ENCODE measurements at regions not wholly inside any gene's neighbourhood (a gene's known extent, or its start where the extent isn't known, plus 50 kb on each side); places are given as distances from the start of the nearest gene placed in this dataset.

GRCh38 chr16:65323655-65324237 lies 201.9 kb upstream of the CDH11 start:
- TF ChIP-seq POLR2A (IDR thresholded peaks at IDR 0.05; ENCODE audit: low read depth) (no peak), EP300 (IDR thresholded peaks at IDR 0.05) (no peak), POLR2AphosphoS5 (IDR thresholded peaks at IDR 0.05) (no peak)
- TF ChIP-seq, protein P1, sequence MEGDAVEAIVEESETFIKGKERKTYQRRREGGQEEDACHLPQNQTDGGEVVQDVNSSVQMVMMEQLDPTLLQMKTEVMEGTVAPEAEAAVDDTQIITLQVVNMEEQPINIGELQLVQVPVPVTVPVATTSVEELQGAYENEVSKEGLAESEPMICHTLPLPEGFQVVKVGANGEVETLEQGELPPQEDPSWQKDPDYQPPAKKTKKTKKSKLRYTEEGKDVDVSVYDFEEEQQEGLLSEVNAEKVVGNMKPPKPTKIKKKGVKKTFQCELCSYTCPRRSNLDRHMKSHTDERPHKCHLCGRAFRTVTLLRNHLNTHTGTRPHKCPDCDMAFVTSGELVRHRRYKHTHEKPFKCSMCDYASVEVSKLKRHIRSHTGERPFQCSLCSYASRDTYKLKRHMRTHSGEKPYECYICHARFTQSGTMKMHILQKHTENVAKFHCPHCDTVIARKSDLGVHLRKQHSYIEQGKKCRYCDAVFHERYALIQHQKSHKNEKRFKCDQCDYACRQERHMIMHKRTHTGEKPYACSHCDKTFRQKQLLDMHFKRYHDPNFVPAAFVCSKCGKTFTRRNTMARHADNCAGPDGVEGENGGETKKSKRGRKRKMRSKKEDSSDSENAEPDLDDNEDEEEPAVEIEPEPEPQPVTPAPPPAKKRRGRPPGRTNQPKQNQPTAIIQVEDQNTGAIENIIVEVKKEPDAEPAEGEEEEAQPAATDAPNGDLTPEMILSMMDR (IDR thresholded peaks at IDR 0.05): no peak
